ENCODE measurements at regions not wholly inside any gene's neighbourhood (a gene's known extent, or its start where the extent isn't known, plus 50 kb on each side); places are given as distances from the start of the nearest gene placed in this dataset.

GRCh38 chr2:56449449-56449860 lies 265.7 kb downstream of the CCDC85A start:
- TF ChIP-seq POLR2A (IDR thresholded peaks at IDR 0.05; ENCODE audit: low read length), result no peak
- no peak for TF ChIP-seq GATA1 (IDR thresholded peaks at IDR 0.05; ENCODE audit: low read depth, low read length)

Data from erythroblast (primary cell).